Mucosa of stomach (tissue), 1 donor: ENCODE measurements at regions not wholly inside any gene's neighbourhood (a gene's known extent, or its start where the extent isn't known, plus 50 kb on each side); places are given as distances from the start of the nearest gene placed in this dataset.

Source experiments
- H3K27me3 ChIP-seq: one replicate; pipeline ENCODE4 v1.7.0; 2013; ENCODE audit warnings: mild to moderate bottlenecking, low read length; ENCODE audit not compliant: control insufficient read depth, insufficient read depth
- H3K36me3 ChIP-seq: one replicate; pipeline ENCODE4 v1.7.0; 2013; ENCODE audit warnings: low read length; ENCODE audit not compliant: control insufficient read depth, insufficient read depth
- H3K4me1 ChIP-seq: one replicate; pipeline ENCODE4 v1.7.0; 2013; ENCODE audit warnings: mild to moderate bottlenecking, low read length; ENCODE audit not compliant: control insufficient read depth, insufficient read depth
- H3K4me3 ChIP-seq: one replicate; pipeline ENCODE4 v1.7.0; 2013; ENCODE audit warnings: low read length
- H3K9ac ChIP-seq: one replicate; pipeline ENCODE4 v1.7.0; 2013; ENCODE audit warnings: mild to moderate bottlenecking, low read length, moderate library complexity
- H3K9me3 ChIP-seq: one replicate; pipeline ENCODE4 v1.7.0; 2013; ENCODE audit warnings: mild to moderate bottlenecking, low read length, moderate library complexity; ENCODE audit not compliant: control insufficient read depth
- donor health status: Pancreatic carcinoma.

DNA sequence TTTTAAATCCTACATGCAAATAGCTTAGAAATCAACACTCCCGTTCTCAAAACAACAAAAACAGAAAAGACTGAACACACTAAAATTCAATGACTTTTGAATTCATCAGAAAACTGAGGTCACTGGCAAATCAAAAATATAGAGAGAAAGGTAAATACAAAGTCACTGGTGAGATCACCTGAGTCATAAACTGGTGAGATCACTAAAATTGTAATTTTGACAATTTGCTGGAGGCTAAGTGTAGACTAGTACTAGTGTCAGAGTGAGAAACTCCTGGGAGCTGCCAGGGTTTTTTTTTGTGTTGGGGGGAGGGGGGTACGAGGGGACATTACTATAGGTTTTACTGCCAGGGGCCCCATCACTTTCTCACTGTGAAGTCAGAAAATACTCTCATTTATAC is 1876.0 kb upstream of the CELF4 start:
- H3K9me3 ChIP-seq: no peaks in the 10 kb centered on the region
- H3K36me3 ChIP-seq: no peaks in the 10 kb centered on the region
- no peaks in the 10 kb centered on the region for H3K4me1 ChIP-seq
- H3K4me3 ChIP-seq: no peak overlapping the region
- H3K27me3 ChIP-seq: no peaks in the 10 kb centered on the region
- H3K9ac ChIP-seq: no peak overlapping the region

DNA sequence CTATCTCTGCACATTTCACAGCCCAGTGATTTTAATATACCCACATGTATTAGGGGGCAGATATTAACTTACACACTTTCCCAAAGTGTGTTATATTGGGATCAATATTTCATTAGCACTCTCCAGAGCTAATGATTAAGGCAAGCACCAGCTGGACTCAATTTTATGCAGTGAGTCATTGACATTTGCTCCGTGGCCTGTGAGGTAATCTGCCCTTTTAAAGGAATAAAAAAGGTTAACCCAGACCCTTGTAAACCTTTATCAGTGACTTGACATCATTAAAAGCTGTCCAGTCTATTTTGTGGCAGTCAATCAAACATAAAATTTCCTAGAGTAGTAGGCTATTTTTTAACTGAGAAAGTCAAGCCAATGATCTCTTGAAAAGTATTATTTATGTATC is 1870.4 kb upstream of the CELF4 start:
- H3K4me1 ChIP-seq: peaks cover 6% of the 10 kb centered on the region
- H3K9me3 ChIP-seq: no peaks in the 10 kb centered on the region
- H3K27me3 ChIP-seq: no peaks in the 10 kb centered on the region
- no peak overlapping the region for H3K9ac ChIP-seq
- H3K4me3 ChIP-seq: no peak overlapping the region
- H3K36me3 ChIP-seq: no peaks in the 10 kb centered on the region

DNA sequence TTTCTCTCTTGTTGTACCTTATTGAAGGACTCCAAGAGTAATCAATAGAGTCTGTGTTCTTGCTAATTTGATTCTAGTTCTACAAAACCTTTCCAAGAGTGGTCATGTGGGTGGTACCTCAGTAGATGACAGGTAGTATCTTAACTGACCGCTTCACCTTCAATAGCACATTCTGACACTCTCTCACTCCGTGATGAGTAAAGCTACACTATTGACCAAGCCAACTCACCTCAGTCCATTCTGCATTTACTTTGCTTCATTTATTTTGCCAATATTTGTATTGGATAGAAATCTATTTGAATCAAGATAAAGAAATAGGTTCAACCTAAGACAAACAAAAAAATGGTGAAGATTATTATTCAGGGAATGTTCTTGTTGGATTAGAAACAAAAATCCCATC is 1869.6 kb upstream of the CELF4 start:
- Histone ChIP-seq H3K36me3 (no peaks in the 10 kb centered on the region), H3K27me3 (no peaks in the 10 kb centered on the region), H3K9me3 (no peaks in the 10 kb centered on the region), H3K4me3 (no peak overlapping the region), H3K9ac (no peak overlapping the region), H3K4me1 (peaks cover 6% of the 10 kb centered on the region)

DNA sequence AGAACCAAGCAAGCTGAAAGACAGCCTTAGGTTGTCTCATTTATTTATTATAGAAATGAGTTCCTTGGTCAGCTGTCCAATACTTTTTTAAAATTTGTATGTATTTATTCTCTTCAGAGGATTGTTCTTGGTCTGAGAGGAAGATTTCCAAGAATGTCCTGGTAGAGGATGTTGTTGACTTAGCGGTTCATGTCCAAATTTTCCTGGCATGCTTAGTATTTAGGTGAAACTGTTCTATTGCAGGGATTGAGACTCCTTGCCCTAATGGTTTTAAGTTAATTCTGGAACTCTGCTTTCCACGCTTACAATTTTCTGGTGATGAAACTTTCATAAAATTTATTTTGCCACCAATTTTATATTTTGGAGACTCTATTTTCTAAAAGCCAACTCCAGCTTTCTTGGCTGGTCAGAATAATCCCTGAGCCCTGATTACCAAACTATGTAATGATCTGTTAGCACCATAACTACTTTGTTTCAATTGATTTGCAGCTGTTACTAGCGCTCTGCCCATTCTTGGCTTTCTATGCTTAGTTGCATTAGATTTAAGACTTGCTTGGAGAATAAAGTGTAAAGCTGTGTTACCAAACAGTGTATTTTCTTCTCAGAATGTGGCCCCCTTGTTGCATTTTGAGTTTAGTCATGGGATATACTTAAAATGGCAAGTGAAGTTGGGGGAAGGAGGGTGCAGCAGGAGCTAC is 1868.8 kb upstream of the CELF4 start:
- Histone ChIP-seq H3K9ac (no peak overlapping the region), H3K4me1 (peaks cover 6% of the 10 kb centered on the region)

DNA sequence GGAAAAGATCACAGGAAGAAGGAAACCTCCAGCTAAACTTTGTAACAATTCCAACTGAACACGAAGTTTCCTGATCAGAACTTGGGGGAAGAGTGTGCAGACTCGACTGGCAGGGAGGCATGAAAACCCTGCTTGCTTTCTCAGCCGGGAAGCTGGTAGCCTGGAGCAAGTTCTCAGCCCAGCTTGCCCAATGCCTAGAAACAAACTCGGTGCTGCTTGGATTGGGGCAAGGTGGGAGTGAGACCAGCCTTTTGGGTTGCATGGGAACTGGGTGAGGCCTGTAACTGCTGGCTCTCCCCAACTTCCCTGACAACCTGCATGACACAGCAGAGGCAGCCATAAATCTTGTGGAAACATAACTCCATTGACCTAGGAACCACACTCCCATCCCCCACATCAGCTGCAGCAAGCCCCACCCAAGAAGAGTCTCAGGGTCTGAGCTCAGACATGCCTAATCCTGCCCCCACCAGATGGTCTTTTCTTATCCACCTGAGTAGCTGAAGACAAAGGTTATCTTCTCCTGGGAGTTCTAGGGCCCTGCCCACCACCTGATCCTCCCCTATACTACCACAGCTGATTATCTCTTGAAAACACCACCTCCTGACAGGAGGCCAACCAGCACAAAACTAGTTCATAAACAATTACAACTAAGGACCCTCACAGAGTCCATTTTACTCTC is 1859.7 kb upstream of the CELF4 start:
- no peaks in the 10 kb centered on the region for H3K36me3 ChIP-seq
- H3K9ac ChIP-seq: no peak overlapping the region
- H3K4me3 ChIP-seq: no peak overlapping the region
- H3K4me1 ChIP-seq: no peaks in the 10 kb centered on the region
- H3K9me3 ChIP-seq: no peaks in the 10 kb centered on the region
- H3K27me3 ChIP-seq: no peaks in the 10 kb centered on the region

More for the DNA sequence above, 1868.8 kb upstream of the CELF4 start:
- no peaks in the 10 kb centered on the region for H3K27me3 ChIP-seq
- H3K9me3 ChIP-seq: no peaks in the 10 kb centered on the region
- no peak overlapping the region for H3K4me3 ChIP-seq
- no peaks in the 10 kb centered on the region for H3K36me3 ChIP-seq

DNA sequence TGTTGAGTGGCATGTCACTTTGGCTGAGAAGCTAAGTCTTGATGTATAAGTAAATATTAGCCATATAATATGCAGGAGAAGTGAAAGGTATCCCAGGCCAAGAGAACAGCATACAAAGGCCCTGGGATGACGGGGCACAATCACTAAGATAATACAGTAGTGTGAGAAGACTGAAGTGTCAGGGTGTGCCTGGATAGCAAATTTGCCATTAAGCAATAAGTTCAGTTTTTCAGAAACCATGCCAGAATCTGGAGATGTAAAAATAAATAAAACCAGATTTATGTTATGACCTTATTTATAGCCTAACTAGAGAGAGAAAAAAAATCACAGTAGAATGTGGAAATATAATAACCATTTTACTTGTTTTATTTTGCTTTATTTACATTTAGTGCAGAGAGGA is 1858.7 kb upstream of the CELF4 start:
- no peaks in the 10 kb centered on the region for H3K27me3 ChIP-seq
- no peaks in the 10 kb centered on the region for H3K36me3 ChIP-seq
- no peaks in the 10 kb centered on the region for H3K4me1 ChIP-seq
- H3K4me3 ChIP-seq: no peak overlapping the region
- H3K9me3 ChIP-seq: no peaks in the 10 kb centered on the region
- H3K9ac ChIP-seq: no peak overlapping the region

DNA sequence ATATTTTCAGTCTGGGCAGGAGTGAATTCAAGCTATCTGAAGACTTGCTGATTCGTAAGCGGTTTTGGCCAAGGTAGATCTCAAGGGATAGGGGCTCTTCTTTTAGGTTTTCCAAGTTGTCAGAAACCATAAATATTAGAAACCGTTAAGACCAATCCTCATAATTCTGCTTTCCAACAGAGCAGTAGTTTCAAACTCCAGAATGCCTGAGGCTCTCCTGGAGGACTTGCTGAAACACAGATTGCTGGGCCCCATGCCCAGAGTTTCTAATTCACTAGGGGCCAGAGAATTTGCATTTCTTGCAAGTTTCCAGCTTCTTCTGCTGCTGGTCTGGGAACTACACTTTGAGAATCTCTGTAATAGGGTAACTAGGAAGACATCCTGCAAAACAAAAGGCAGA is 1855.7 kb upstream of the CELF4 start:
- H3K36me3 ChIP-seq: no peaks in the 10 kb centered on the region
- no peak overlapping the region for H3K9ac ChIP-seq
- H3K4me3 ChIP-seq: no peak overlapping the region
- H3K9me3 ChIP-seq: no peaks in the 10 kb centered on the region
- H3K27me3 ChIP-seq: no peaks in the 10 kb centered on the region
- H3K4me1 ChIP-seq: no peaks in the 10 kb centered on the region

DNA sequence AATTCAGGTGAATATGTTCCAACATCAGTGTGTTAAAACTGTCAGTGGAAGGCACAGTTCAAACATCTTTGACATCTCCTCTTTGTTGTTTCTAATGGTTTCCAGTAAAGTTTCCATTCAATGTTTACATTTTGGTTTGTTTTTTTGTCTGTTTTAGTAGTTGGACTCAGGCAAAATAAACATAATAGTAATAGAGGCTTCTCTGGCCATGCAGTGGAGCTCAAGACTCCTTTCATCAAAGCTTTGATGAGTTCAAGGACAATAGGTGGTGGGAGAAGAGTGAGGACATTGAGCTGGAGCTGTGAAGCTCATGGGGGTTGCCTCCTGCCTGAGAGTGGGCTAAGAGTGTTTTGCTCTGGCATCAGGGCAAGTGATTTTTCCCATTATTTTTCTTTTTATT is 1853.7 kb upstream of the CELF4 start:
- no peaks in the 10 kb centered on the region for H3K9me3 ChIP-seq
- H3K4me1 ChIP-seq: no peaks in the 10 kb centered on the region
- no peak overlapping the region for H3K9ac ChIP-seq
- no peak overlapping the region for H3K4me3 ChIP-seq
- H3K36me3 ChIP-seq: no peaks in the 10 kb centered on the region
- H3K27me3 ChIP-seq: no peaks in the 10 kb centered on the region

DNA sequence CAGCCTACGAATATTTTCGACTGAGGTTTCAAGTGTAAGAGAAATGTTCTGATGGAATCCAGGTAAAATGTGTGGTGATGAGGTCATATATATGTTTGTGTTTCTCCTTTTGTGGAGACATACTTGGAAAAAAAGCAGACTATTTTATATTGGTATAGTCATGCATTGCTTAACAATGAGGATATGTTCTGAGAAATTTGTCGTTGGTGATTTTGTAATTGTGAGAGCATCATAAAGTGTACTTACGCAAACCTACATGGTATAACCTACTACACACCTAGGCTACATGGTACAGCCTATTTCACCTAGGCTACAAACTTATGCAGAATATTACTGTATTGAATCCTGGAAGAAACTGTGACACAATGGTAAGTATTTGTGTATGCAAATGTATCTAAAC is 1849.9 kb upstream of the CELF4 start:
- Histone ChIP-seq H3K27me3 (no peaks in the 10 kb centered on the region), H3K9ac (no peak overlapping the region), H3K4me3 (no peak overlapping the region), H3K36me3 (no peaks in the 10 kb centered on the region), H3K4me1 (no peaks in the 10 kb centered on the region), H3K9me3 (no peaks in the 10 kb centered on the region)

DNA sequence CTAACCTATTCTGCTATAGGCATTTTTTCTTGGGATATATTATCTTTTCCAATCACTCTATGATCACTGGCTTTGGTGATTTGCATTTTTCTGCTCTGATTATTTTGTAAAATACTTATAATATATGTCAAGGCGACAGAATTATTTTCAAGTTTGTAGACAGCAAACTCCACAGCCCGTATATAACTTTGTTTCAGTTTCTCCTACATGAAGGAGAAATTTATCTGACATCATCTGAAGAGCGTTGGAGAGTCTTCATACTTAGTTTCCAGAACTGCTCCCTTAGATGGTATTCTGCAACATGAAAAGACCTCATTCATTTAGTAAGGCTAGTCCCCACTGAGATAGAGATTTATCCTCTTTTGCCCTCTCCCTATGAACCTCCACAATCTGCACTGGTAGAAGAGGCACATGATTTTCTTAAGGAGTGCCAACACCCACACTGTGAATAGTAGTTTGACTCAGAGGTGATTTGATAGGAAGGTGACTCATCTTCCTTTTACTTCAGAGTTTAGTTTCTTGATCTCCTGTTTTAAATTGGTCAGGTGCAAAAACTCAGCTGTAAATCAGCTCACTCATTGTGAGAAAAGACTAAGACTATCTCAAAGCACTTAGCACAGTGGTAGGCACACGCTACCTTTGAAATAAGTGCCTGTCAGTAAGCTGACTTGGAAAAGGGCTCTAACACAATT is 1848.6 kb upstream of the CELF4 start:
- no peaks in the 10 kb centered on the region for H3K27me3 ChIP-seq
- H3K4me1 ChIP-seq: no peaks in the 10 kb centered on the region
- H3K4me3 ChIP-seq: no peak overlapping the region
- no peaks in the 10 kb centered on the region for H3K36me3 ChIP-seq
- no peak overlapping the region for H3K9ac ChIP-seq
- no peaks in the 10 kb centered on the region for H3K9me3 ChIP-seq

DNA sequence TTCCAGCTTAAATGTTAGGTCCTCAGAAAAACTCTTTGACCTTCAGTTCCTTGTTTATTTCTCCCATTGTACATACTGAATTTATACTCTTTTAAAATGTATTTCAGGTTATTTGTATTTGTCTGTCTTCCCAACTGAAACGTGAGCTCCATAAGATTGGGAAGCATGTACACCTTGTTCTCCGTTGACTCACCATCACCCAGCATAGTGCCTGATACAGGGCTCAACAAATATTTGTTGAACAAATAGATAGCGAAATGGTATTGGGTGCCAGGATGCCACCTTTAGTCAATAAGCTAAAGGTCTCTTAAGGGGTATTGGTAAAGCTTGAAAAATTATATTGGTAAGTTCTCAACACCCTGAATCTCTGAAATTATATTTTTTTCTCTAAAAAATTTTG is 1841.3 kb upstream of the CELF4 start:
- Histone ChIP-seq H3K27me3 (no peaks in the 10 kb centered on the region), H3K36me3 (no peaks in the 10 kb centered on the region), H3K9me3 (no peaks in the 10 kb centered on the region), H3K4me1 (peaks cover 18% of the 10 kb centered on the region), H3K9ac (no peak overlapping the region), H3K4me3 (no peak overlapping the region)

DNA sequence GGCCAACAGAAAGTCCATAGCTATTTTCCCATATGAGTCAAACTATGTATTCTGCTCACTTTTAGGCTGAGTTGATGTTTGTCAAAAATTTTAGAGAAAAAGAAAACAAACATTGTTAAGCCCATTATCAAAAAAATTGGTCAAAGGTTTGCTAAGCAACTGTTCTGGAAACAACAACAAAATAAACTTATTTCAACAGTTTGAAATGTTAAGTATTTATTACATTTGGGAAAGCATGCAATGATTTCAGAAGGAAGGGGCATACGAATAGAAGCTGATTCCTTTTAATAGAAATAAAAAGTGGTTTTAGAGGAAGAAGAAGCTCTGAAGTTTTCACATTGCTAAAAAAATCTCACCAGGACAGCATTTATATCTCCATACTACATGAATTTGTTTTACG is 1837.5 kb upstream of the CELF4 start:
- peaks cover 13% of the 10 kb centered on the region for H3K4me1 ChIP-seq
- no peaks in the 10 kb centered on the region for H3K36me3 ChIP-seq
- H3K9ac ChIP-seq: no peak overlapping the region
- H3K9me3 ChIP-seq: no peaks in the 10 kb centered on the region
- H3K4me3 ChIP-seq: no peak overlapping the region
- H3K27me3 ChIP-seq: no peaks in the 10 kb centered on the region
